NCI-H446 treated with DMSO at 0.1 percent for 48 hours (cell line): ENCODE measurements at regions not wholly inside any gene's neighbourhood (a gene's known extent, or its start where the extent isn't known, plus 50 kb on each side); places are given as distances from the start of the nearest gene placed in this dataset.

Experiments used
- DNase-seq: peaks from one replicate; lab custom pipeline; 2025; lab: John Stamatoyannopoulos, UW

DNA sequence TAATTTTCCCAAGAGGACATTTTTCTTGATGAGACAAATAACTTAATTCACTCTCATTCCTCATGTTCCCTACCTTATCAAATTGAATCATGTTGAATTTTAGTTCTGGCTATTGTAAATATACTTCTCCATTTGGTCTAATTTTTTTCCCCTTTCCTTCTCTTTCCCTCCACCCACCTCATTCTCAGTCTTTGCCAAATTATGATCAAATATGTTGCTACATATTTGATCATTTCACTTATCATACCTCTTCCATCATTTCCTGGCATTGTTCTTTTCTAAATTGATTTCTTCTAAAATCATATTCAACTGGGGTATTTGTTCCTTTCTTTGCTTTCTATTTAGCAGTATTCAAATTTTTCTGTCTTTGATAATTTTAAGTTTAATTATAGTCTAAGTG, 52.3 kb downstream of the HDGFL1 start:
- no peak for DNase-seq

DNA sequence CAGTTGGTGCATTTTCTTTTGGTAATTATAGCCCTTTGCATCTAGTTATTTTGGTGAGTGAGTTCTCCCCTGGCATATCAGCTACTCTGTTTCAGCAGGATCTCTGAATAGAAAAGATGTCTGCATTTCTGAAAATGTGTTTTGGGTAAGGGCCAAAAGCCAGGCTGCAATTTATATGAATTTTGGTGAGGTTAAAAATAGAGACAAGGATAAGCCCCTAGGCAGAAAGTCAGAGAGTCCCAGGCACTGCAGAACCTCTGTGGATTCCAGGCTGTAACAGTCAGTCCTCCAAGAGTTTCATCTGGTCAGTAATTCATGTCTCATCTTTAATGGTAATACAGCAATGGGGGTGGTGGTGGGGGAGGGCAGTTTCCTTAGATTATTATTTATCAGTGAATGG, 53.0 kb downstream of the HDGFL1 start:
- no peak for DNase-seq

DNA sequence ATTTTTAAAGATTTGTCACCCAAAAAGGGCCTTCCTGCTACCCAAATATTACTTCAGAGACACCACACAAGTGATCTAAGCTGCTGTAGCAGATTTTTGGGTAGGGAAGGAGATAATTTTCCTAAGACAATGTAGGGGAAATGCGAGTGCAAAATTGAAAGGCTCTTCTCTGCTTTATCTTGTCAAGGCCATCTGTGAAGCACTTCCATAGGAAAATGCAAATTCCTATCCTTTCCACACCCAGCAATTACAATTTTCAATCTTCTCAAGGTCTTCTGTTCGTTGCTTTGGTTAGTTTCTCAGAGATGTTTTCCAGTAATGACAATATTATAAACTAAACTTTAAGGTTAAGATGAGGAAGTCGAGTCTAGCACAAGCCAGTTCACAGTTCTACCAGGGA, 53.4 kb downstream of the HDGFL1 start:
- DNase-seq = no peak

DNA sequence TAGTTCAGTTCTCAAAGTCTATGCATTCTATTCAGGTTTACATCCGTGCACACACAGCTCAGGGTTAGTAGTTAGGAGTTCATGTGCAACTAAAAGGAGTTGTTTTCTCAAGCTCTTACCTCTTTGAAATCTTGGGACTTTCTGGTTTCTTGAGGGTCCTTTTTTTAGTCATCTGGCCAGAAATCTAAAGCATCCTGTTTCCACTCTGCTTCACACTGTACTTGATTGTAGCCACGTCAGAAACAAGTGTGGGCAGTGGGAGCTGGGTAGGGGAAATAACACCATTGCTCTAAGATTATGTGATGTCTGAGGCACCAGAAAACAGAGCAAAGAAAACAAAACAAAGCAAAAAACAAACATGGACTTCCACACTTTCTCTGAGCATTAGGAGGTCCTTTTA, 58.3 kb downstream of the HDGFL1 start:
- no peak for DNase-seq

DNA sequence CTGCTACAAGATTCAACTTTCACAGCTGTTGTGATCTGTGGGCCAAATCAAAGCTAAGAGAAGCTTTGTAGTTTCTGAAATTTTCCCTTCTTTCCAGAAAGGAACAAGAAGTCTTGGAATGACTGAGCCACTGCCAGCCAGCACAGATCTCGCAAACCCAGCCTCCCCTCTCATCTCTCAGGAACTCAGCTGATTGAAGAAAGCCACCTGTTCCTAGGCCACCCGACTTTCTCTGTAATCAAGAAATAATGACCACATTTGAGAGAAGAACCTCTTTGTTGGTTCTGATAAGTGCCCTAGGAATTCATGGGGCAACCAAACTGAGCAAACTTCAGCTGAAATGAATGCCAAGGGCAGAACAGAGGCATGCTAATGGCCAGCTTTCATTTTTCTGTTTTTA, 61.7 kb downstream of the HDGFL1 start:
- no peak for DNase-seq

DNA sequence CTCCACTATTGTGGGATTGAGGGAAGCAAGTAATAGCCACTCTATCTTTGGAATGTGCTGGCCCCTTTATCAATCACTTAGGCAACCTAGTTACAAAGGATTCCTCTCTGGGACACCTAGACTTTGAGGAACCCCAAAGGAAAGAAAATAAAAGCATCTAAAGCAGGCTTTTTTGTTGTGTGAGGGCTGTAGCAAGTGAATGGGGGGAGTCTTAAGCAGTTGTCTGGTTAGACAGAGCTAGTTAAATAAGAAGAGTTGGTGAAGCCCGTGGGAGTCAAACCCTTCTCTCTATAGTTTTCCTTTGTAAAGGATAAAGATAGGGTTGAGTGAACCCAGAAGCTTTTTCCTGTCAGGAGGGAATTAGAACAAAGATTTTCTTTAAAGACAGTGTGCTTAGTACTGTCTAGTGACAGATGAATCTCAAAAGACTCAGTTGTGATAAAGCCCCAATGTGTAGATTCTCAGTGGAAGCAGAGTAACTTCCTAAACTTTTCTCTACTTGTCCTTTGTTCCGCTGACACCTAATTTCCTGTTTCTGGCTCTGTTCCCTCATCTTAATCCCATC, 63.3 kb downstream of the HDGFL1 start:
- no peak for DNase-seq

DNA sequence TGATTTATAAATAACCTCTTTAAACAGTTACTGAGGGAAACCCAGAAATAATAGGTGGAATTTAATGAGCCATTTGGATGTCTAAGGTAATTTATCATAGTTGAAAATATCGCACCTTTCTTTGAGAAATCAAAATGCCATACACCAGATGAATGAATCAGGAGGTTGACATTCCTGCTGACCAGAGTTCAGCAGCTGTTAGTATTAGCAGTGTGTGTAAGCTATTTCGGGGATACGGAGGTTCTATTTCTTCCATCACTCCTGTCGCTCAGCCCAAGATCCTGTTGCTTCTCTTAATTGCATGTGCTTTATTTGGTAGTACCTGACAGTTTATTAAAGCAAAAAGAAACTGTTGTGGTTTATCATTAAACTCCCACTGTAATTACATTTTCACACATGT, 67.1 kb downstream of the HDGFL1 start:
- DNase-seq = no peak

DNA sequence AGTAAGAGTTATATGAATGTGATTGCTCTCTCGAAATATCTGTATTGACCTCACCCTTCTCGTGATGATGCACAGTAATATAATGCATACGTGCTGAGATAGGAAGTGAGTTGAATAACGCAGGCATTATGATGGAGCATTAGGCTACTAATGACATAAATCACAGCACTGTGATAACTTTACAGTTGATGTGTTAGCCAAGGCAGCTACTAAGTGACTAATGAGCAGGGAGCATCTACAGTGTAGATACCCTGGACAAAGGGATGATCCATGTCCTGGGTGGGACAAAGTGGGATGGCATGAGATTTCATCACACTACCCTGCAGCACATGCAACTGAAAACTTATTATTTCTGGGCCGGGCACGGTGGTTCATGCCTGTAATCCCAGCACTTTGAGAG, 68.4 kb downstream of the HDGFL1 start:
- DNase-seq = no peak

DNA sequence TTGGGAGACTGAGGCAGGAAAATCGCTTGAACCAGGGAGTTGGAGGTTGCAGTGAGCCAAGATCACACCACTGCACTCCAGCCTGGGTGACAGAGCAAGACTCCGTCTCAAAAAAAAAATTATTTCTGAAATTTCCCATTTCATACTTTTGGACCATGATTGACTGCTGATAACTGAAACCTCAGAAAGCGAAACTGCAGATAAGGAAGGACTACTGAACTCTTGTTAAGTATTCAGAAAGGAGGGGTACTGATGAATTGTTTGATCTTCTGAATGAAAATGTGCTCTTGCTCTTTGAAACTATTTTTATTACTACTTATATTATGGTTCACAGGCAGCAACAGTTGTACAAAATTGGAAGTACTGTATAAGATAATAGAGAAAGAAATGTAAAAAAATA, 69.0 kb downstream of the HDGFL1 start:
- DNase-seq = no peak

DNA sequence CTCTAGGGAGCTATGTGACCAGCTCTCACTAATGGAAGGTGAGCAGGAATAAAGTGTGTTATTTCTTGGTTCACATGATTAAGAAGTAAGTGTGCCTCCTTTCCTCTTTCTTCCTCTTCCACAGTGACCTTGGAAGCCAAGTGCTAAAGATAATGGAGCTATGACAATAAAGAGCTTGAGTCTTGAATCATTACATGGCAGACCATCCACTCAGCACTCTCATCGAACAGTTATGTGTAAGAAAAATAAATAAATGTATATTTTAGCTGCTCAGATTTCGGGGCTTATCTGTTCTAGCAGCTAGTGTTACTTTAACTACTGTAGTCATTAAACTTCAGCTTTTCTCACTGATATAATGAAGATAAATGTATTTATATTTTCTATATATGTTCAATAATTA, 72.9 kb downstream of the HDGFL1 start:
- no peak for DNase-seq

DNA sequence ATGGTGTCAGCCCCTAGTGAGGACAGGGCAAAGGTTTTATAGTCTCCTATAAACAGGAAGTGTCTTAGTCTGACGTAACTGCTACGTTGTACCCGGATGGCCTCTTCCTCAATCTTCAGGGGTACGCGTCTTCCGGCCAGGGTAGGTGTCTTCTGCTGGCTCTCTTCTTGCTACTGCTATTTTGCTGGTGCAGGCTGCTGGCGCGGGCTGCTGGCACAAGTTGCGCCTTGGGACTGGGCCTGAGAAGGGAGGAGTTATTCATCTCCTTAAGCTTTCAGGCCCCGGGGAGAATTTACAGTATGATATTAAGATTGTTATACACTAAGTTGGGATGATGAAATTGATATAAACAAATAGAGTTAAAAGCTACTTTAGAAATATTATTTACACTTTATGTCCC, 74.4 kb downstream of the HDGFL1 start:
- no peak for DNase-seq

DNA sequence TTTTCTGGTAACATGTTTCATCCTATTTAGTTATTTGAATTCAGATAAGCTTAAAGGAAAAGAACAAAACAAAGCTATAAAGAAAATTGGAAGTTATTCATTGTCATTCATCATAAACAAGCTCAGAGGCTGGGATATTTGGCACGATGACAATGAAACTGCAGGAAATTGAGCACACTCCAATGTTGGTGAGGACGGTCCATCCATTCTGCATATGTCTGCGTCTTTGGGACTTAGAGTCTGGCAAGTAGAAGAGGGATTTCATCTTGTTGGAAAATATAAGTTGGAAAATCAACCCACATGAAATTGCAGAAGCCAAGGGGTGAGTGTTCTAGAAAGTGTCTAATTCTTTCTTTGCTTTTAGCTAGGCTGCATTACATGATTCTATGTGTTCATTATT, 78.4 kb downstream of the HDGFL1 start:
- DNase-seq = peak; percentile 80

DNA sequence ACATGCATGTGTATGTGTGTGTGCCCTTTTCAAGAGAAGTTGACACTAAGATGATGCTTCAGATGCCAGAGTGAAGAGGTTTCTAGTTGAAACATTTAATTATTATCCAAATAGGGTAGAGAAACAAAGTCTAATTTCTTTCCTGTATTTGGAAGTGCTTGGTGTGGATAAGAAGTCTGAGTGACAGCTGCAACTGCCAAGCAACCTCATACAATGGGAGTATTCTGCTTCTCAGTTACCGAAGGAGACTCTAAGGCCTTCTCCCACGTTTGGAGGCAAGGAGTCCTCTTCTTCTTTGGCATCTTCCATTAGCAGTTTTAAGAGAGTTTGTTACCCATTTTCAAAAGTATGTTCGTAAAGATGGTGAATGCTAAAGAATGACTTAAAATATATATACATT, 82.4 kb downstream of the HDGFL1 start:
- no peak for DNase-seq

DNA sequence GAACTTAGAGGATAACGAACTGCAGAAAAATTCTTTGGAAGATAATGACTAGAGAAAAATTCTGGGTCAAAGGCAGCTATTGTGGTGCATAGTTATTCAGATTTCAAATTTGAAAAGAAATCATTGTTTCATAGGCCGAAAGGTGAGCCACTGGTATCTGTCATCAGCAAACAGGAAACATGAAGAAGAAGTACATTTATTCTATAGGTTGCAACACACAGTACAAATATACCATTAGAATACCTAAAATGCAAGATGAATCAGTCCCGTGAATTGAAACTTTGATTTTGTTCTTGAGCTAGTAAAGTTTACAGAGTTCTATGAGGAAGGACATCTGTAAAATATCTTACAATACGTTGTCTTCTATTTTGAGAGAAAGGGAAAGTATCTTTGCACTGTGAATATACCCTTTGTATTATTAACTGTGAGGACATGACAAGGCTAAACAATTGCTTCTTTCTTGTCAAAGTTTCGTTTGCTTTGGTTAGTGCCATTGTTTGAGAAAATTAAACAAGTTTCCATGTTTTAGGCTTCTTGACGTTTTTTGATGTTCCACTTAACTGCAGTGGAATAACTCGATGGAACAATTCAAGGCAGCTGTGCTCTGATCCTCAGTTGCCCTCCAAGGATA, 84.7 kb downstream of the HDGFL1 start:
- no peak for DNase-seq

DNA sequence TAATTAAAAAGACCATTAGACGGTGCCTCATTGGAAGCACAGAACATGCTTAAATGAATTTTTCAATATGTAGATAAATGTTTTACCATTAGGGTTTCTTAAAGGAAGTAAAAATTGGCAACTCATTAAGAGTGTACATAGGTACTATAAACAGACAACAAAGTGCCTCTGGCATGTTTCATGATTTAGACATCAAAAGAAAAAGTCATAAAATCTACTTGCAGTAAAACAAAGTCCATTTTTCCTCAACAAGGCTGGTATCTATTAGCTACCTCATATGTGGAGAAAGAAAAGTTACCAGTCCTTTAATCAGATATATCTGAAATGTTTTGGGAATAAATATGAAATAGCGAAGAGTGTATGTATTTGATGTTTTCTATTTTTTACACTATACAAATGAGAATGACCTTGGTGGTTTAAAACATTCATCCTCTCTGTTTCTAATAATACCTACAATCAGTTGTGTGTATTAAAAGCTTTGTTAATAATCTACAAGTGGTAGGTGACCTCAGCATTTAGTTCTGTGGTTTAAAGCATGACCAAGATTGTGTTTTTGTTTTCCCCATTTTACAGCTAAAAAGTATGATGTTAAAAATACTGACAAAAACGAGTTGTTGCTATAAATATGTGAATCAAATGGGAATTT, 87.5 kb downstream of the HDGFL1 start:
- no peak for DNase-seq

DNA sequence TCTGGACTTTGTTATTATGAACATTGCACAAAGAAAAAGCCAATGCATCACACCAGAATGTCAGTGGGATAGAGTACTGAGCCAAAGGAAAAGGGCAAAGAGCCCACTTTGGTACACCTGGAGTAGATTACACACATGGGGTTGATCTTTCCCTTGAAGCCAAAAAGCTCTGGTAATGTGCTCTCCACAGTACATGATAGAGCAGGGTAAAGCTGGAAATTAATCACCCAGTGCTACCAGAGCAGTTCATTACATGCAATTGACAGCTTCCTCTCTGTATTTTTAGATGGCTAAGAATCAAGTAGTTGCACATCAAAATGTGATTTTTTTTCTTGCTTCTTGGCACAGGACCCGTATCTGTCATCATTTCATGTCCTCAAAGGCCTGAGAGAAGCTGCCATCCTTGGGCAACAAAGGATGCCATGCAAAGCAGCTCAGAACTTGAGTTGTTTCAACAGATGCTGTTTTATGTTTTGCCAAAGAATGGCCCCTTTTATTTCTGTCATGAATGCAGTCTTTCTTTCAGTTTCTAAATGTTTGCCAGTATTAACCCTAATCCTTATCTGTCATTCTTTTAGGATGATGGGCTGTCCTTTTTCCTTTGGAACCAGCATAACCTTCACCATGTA, 88.1 kb downstream of the HDGFL1 start:
- DNase-seq = peak; percentile 95

DNA sequence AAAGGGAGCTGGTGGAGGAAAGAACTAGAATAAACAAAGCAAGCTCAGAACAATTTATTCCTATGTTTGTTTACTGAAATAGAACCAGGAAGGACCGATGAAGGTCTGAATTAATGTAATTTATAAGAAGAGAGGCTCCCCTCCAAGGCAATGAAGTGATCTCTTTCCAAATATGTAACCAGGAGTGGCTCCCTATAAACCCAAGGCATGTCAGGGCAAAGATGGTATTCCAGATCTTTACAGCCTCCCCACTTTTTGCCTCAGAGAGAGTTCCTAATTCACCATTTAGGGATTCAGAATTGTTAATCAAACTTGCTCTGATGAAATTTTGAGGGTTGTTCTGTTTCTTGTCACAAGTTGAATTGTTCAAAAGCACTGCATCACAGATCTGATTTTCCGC, 88.8 kb downstream of the HDGFL1 start:
- no peak for DNase-seq

DNA sequence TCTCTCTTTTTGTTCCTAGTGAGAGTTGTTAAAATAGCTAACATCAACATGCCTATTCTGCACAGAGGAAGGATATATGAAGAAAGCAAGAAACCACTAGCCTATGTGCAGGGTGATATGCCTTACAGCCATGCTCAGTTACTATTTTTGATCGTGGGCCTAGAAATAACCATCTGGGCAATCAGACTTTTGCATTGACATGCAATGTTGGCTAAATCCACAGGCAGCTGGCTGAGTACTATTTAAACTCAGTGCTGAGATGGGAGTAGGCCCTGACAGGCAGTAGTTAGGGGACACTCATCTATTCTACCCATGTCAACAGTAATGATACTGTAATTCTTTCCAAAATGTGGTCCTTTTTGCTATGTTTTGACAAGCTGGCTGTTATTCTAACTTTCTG, 89.6 kb downstream of the HDGFL1 start:
- peak; percentile 53 for DNase-seq

DNA sequence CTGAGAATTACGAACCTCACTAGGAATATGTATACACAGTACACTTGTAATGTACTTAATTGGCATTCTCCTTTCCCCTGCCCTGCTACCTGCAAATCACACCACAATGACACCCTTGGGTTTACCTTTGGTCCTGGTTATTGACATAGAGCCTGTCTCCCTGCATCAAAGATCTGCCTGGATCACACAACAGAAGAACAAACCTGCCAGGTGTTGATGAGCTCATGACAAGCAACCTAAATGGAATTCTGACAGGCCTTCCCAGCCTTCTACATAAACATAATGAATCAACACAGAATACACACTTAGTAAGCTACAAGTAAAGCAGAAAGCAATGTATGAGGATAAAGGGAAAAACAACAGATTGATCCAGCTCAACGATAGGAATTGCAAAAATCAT, 95.6 kb downstream of the HDGFL1 start:
- DNase-seq = no peak

DNA sequence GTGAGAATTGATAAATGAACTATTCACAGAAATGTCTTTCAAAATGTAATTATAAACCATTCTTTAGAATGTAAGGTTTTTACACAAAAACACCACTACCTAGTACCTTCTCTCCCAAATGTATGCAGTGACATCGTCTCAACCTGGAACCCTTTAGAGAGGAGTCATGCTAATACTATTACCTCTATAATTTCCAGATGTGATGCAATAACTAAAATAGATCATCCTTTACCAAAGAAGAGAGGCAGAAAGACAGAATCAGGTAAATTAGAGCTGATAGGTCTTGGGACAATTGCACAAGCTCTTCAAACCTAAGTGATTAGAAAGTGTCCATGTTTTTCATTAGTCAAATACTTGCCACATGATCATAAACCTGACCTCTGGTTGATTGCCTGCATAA, 96.7 kb downstream of the HDGFL1 start:
- DNase-seq = no peak

DNA sequence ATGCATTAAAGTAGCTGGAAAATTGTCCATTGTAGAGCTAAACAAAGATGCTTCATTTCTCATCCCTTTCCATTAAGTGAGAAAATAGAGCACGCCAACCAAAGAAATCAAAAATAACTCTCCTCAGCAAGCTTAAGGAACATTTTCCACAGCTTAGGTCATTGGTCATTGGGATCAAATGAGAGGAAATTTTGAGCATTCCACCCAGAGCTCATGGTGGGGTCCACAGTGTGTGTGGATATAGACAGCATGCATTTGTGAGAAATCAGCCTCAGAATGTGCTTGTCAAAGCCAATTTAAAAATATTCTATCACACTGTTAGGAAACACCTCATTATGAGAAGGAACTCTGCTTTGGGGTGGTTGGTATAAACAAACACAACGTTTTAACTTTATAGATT, 97.2 kb downstream of the HDGFL1 start:
- DNase-seq = no peak

DNA sequence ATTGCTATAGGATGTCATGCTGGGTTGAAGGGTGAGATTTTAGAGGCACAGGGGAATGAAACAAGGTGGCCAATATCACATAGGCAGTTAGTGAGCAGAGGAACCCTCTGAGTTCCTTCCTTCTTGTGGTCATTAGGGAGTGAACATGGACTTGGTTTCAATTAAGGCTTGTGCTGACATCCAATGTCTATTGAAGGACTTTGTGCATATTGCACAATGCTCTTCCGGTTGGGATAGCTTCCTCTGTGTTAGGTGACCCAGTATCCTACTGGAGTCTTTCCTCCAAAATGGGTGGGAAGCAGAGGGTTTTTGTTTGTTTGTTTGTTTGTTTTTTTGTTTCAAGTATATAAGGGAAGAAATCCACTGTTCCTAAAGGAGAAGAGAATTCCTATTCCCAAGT, 98.5 kb downstream of the HDGFL1 start:
- DNase-seq = no peak

DNA sequence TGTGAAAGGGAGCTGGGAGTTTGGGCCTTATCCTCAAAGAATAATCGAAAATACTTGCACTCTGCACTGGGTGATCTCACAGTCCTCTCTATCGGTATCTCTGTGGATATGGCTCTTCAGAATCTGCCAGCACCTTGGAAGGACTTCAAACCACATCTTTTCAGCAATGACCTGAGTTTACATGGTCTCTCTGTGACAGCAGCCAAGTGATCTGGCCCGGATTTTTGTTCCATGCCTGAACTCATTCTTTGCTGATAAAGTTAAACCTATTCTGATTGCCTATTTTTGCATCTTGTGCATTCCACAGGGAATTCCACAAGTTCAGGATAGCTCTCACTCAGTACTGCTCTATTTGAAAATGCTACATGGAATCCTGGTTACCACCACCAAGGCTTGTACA, 98.9 kb downstream of the HDGFL1 start:
- no peak for DNase-seq

DNA sequence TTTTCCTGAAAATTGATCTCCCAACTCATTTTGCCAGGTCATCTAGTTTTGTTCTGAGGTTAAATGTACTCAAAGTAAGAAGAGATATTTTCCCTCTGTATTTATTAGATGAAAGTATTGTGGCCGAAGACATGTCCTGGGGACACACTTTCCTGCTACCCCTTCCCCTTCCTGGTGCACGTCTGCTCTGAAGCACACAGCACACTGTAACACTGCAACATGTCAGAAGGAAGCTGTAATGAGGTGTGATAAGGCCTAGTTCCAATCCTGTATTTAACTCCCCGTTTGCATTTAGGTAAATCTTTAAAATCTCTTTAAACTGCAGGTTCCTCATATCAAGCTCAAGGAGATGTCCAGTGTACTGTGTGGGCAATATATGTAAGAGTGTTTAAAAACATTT, 99.4 kb downstream of the HDGFL1 start:
- DNase-seq = no peak
